Type B pancreatic cell (in vitro differentiated cells): ENCODE measurements at regions not wholly inside any gene's neighbourhood (a gene's known extent, or its start where the extent isn't known, plus 50 kb on each side); places are given as distances from the start of the nearest gene placed in this dataset.
"Not testable (repeated sequence)": the region's sequence is repeated elsewhere in the genome, so short reads cannot be mapped to it uniquely, and the experiment has no call there.

Experiments
- DNase-seq: peaks from one replicate; pipeline ENCODE4 v3.0.0; 2021; ENCODE audit warnings: mixed read lengths; ENCODE audit not compliant: unreplicated experiment; ENCODE audit errors: extremely low spot score
- H3K27ac Mint-ChIP-seq: 2 replicates; pipeline ENCODE4 v1.8.0; 2021; ENCODE audit warnings: mild to moderate bottlenecking, mixed read lengths
- H3K27me3 Mint-ChIP-seq: 2 replicates; pipeline ENCODE4 v1.8.0; 2021; ENCODE audit warnings: mixed read lengths
- H3K36me3 Mint-ChIP-seq: 2 replicates; pipeline ENCODE4 v1.8.0; 2021; ENCODE audit warnings: mixed read lengths
- H3K4me1 Mint-ChIP-seq: one replicate; pipeline ENCODE4 v1.8.0; 2021; ENCODE audit warnings: mixed read lengths; ENCODE audit not compliant: unreplicated experiment
- H3K4me3 Mint-ChIP-seq: 2 replicates; pipeline ENCODE4 v1.8.0; 2021; ENCODE audit warnings: mild to moderate bottlenecking, mixed read lengths
- H3K9me3 Mint-ChIP-seq: 2 replicates; pipeline ENCODE4 v1.8.0; 2021; ENCODE audit warnings: mixed read lengths
- TF ChIP-seq, protein P1 (sequence below): fragments of 200-600 bp; sonication (generic); conservative IDR thresholded peaks from 2 replicates; pipeline ENCODE4 v1.5.0; 2021; ENCODE audit warnings: antibody characterized with exemption, mild to moderate bottlenecking

DNA sequence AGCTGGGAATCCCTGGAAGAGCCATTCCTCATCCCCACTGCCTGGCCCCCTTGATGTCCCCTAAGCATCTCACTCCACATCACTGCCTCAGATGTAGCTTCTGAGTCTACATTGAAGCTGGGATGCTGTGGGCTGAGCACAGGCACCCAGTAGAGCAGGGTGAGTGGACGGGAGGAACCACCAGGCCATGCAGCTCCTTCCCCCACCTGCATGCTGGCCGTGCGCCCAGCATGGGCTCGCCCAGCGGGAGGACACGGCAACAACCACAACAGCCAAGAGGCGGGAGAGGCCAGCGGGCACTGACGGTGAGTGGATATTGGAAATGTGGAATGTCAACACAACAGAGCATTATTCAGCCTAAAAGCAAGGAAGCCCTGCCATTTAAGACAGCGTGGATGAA, 310.9 kb downstream of the ADGRD1 start:
- no peaks in the 10 kb centered on the region for H3K36me3 Mint-ChIP-seq
- no peaks in the 10 kb centered on the region for H3K9me3 Mint-ChIP-seq
- TF ChIP-seq, protein P1, sequence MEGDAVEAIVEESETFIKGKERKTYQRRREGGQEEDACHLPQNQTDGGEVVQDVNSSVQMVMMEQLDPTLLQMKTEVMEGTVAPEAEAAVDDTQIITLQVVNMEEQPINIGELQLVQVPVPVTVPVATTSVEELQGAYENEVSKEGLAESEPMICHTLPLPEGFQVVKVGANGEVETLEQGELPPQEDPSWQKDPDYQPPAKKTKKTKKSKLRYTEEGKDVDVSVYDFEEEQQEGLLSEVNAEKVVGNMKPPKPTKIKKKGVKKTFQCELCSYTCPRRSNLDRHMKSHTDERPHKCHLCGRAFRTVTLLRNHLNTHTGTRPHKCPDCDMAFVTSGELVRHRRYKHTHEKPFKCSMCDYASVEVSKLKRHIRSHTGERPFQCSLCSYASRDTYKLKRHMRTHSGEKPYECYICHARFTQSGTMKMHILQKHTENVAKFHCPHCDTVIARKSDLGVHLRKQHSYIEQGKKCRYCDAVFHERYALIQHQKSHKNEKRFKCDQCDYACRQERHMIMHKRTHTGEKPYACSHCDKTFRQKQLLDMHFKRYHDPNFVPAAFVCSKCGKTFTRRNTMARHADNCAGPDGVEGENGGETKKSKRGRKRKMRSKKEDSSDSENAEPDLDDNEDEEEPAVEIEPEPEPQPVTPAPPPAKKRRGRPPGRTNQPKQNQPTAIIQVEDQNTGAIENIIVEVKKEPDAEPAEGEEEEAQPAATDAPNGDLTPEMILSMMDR: no peak
- peaks cover 8% of the 10 kb centered on the region for H3K27me3 Mint-ChIP-seq
- H3K27ac Mint-ChIP-seq: no peak overlapping the region
- no peak overlapping the region for H3K4me3 Mint-ChIP-seq
- DNase-seq: no peak
- peaks cover 5% of the 10 kb centered on the region for H3K4me1 Mint-ChIP-seq

DNA sequence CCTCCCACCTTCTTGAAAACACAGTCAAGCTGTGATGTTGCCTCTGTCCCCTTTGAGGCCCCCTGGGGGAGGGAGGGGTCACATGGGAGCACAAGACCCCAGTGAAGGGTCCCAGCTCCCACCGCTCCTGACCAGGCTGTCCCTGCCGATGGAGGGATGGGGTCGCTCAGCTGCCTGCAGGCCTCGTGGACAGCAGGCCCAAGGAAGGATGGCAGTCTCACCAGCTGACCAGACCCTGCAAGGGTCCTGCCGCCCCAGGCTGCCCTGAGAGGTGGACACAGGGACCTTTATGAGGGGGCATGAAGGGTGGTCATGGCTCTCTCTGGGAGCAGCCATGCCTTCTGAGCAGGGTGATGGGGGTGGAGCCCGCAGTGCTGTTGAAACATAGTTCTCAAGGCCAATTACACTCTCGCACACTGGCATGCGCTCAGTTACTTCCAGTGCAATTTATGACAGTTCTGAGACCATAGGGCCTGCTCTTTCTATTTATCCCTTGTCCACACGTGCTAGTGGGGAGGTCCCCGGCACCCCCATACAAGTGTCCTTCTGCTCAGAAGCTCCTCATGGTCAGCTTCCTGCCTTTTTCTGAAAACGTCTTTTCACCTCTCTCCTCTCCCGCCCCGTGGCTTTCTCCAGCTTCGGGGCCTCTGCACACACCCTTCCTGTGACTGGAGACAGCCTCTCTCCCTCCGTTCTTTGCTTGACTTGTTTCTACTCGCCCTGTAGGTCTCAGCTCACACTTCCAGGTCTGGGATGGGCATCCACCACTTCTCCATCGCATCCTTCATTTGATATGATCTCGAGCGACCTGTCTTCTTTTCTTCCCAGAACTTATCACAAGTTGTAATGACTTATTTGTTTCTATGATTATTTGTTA, 313.1 kb downstream of the ADGRD1 start:
- TF ChIP-seq, protein P1: no peak
- H3K4me3 Mint-ChIP-seq: no peak overlapping the region
- no peak overlapping the region for H3K27ac Mint-ChIP-seq
- peaks cover 4% of the 10 kb centered on the region for H3K27me3 Mint-ChIP-seq
- no peaks in the 10 kb centered on the region for H3K36me3 Mint-ChIP-seq
- DNase-seq: no peak
- peaks cover 9% of the 10 kb centered on the region for H3K4me1 Mint-ChIP-seq
- H3K9me3 Mint-ChIP-seq: no peaks in the 10 kb centered on the region

DNA sequence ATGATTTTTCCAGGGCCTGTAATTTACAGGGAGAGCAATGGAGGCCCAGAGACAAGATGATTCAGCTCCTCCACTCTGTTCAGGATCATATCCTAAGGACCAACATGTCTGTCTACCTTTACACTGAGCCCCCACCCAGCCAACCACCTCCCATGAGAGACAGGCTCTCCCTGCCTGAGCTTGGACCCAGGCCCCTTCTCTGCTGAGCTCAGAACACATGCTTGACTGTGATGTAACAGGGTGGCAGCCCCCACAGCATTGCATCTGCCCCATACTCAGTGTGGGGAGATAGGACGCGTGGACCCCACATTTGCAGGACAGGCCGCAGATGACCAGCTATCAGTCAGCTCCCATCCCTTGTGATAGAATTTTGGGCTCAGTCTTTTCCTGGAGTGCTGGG, 313.9 kb downstream of the ADGRD1 start:
- no peaks in the 10 kb centered on the region for H3K36me3 Mint-ChIP-seq
- no peak overlapping the region for H3K27ac Mint-ChIP-seq
- no peaks in the 10 kb centered on the region for H3K27me3 Mint-ChIP-seq
- TF ChIP-seq, protein P1: no peak
- no peak overlapping the region for H3K4me3 Mint-ChIP-seq
- no peak for DNase-seq
- H3K4me1 Mint-ChIP-seq: peaks cover 9% of the 10 kb centered on the region
- no peaks in the 10 kb centered on the region for H3K9me3 Mint-ChIP-seq

DNA sequence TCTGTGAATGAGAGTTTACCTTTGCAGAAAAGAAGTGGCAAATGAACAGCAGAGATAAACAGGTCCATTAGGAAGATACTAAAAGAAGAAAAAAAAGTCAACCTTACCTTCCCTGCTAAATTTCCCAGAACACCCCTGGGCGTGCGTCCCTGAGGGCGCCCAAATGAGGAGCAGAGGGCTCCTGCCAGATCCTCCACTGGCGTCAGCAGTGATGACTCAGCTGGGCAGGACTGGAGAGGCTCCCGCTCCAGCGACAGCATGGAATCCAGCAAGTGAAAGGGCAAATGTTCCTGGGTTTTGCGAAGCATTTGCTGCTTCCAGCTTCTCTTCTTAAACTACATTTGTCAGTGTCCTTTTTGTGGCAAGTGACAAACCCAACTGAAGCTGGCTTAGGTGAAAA, 314.4 kb downstream of the ADGRD1 start:
- not testable (repeated sequence) for H3K9me3 Mint-ChIP-seq, H3K36me3 Mint-ChIP-seq, H3K27me3 Mint-ChIP-seq, DNase-seq, H3K27ac Mint-ChIP-seq, H3K4me3 Mint-ChIP-seq, H3K4me1 Mint-ChIP-seq

DNA sequence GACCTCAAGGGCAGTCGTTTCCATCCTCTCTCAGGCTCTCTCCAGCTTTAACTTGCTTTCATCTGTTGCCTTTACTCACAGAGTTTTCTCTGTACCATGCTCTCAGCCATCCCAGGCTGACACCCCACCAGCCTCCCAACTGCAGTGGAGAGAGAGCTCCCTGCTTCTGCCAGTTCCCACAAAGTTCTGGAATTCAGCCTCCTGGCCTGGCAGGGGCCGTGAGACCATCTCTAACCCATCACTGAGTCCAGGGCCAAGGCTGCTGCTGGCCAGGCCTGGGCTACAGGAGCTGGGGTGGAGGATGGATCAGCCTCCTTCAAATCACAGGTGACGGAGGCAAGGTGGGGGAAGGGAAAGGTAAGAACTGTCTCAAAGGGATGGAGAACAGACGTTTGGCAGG, 314.9 kb downstream of the ADGRD1 start:
- not testable (repeated sequence) for H3K4me3 Mint-ChIP-seq, H3K27me3 Mint-ChIP-seq, DNase-seq, H3K9me3 Mint-ChIP-seq, H3K27ac Mint-ChIP-seq, H3K36me3 Mint-ChIP-seq, H3K4me1 Mint-ChIP-seq

DNA sequence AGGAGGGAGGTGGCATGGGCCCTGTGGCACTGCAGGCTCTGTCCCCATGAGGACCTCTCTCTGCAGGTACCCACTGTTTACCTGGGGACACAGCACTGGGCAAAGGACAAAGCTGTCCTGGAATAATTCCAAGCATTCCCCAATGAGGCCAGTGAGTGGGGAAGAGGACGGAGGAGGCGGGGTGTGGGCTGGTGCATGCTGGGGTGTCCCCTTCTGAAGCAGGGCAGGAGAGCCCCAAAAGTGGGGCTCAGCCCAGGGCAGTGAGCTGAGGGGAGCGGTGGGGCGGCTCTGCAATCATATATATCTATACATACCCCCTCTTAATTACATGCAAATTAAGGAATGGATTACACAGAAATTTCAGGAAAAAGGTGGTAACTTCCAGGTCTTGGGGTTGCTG, 315.8 kb downstream of the ADGRD1 start:
- H3K4me3 Mint-ChIP-seq: no peak overlapping the region
- DNase-seq: no peak
- no peaks in the 10 kb centered on the region for H3K27me3 Mint-ChIP-seq
- no peak overlapping the region for H3K27ac Mint-ChIP-seq
- peaks cover 12% of the 10 kb centered on the region for H3K4me1 Mint-ChIP-seq
- H3K36me3 Mint-ChIP-seq: no peaks in the 10 kb centered on the region
- H3K9me3 Mint-ChIP-seq: no peaks in the 10 kb centered on the region
- TF ChIP-seq, protein P1: no peak

DNA sequence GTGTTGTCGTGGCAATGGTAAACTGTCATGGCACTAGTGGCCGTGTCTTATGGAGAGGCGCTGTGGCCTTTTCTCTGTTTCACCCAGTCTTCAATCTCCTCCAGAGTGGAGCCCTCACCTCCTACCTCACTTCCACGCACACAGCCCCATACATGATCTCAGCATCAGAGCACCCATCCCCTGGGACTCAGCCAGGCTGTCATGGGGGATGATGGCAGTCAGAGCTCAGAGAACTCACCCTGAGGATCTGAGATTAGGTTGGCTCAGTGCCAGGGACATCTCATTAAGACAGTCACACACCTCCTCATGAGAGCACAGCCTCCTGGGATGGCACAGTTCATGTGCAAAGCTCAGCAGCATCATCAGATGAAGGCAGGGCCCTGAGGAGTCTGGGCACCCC, 316.3 kb downstream of the ADGRD1 start:
- H3K36me3 Mint-ChIP-seq, H3K9me3 Mint-ChIP-seq, H3K4me3 Mint-ChIP-seq, H3K27me3 Mint-ChIP-seq, DNase-seq, H3K27ac Mint-ChIP-seq: not testable (repeated sequence)
- H3K4me1 Mint-ChIP-seq: peaks cover 16% of the 10 kb centered on the region
